ENCODE measurements at regions not wholly inside any gene's neighbourhood (a gene's known extent, or its start where the extent isn't known, plus 50 kb on each side); places are given as distances from the start of the nearest gene placed in this dataset.

DNA sequence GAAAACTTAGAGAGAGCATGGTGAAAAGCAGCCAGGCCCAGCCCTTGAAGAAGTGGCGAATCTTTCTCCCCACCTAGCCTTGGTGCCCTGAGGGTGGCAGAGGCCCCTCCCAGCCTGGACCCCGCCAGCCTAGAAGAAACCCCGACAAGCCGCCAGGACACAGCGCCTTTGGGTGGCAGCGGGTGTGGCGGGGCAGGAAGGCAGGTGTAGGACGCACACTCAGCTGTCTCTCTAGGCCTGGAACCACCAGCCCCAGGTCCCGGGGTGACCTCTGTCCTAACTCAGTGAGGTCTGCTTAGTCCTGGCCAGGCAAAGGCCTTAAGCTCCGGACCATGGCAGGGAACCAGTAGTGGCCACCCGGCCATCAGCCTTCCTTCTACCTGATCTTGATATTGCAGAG, 178.3 kb downstream of the BARX1 start:
- TF ChIP-seq, protein P1, sequence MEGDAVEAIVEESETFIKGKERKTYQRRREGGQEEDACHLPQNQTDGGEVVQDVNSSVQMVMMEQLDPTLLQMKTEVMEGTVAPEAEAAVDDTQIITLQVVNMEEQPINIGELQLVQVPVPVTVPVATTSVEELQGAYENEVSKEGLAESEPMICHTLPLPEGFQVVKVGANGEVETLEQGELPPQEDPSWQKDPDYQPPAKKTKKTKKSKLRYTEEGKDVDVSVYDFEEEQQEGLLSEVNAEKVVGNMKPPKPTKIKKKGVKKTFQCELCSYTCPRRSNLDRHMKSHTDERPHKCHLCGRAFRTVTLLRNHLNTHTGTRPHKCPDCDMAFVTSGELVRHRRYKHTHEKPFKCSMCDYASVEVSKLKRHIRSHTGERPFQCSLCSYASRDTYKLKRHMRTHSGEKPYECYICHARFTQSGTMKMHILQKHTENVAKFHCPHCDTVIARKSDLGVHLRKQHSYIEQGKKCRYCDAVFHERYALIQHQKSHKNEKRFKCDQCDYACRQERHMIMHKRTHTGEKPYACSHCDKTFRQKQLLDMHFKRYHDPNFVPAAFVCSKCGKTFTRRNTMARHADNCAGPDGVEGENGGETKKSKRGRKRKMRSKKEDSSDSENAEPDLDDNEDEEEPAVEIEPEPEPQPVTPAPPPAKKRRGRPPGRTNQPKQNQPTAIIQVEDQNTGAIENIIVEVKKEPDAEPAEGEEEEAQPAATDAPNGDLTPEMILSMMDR (IDR thresholded peaks at IDR 0.05 in 8 of 11, conservative IDR thresholded peaks at IDR 0.05 in 3 of 11): no peak
- no peak for TF ChIP-seq POLR2A (IDR thresholded peaks at IDR 0.05)

Measured in spleen (tissue), 7 donors.